ENCODE measurements at regions not wholly inside any gene's neighbourhood (a gene's known extent, or its start where the extent isn't known, plus 50 kb on each side); places are given as distances from the start of the nearest gene placed in this dataset.

GRCh38 chr11:25927411-25927953, 404.4 kb upstream of the ANO3 start:
- TF ChIP-seq CTCF (conservative IDR thresholded peaks at IDR 0.05; ENCODE audit: low read depth): no peak
- no peak overlapping the region for H3K27ac ChIP-seq
- no peak for DNase-seq (ENCODE audit: low spot score)
- ChIA-PET POLR2A (ENCODE audit: low non-redundant PET) (no interaction called here), CTCF (interaction anchor here (0.6 kb wide), 1 partner anchor 406 kb away, joined by 3 read pairs; no protein-coding TSS in a partner anchor)

- ChIA-PET POLR2A (ENCODE audit: low non-redundant PET) (no interaction called here), CTCF (no interaction called here)
- DNase-seq (ENCODE audit: low spot score): no peak
- H3K27ac ChIP-seq: no peak overlapping the region
- no peak for TF ChIP-seq CTCF (conservative IDR thresholded peaks at IDR 0.05; ENCODE audit: low read depth)
Measured at GRCh38 chr11:25928076-25928475, 403.9 kb upstream of the ANO3 start.

GRCh38 chr11:25938952-25939351, 393.0 kb upstream of the ANO3 start:
- no peak for DNase-seq (ENCODE audit: low spot score)
- POLR2A ChIA-PET (ENCODE audit: low non-redundant PET): no interaction called here
- no peak for TF ChIP-seq CTCF (conservative IDR thresholded peaks at IDR 0.05; ENCODE audit: low read depth)
- CTCF ChIA-PET: no interaction called here
- H3K27ac ChIP-seq: no peak overlapping the region

- no peak for DNase-seq (ENCODE audit: low spot score)
- ChIA-PET POLR2A (ENCODE audit: low non-redundant PET) (no interaction called here), CTCF (interaction anchor here (0.9 kb wide), 1 partner anchor 43 kb away, joined by 3 read pairs; no protein-coding TSS in a partner anchor)
- TF ChIP-seq CTCF (conservative IDR thresholded peaks at IDR 0.05; ENCODE audit: low read depth): no peak
- H3K27ac ChIP-seq: no peak overlapping the region
Measured at GRCh38 chr11:25939691-25940090, 392.2 kb upstream of the ANO3 start.

GRCh38 chr11:25941353-25941752, 390.6 kb upstream of the ANO3 start:
- no peak overlapping the region for H3K27ac ChIP-seq
- POLR2A ChIA-PET (ENCODE audit: low non-redundant PET): no interaction called here
- TF ChIP-seq CTCF (conservative IDR thresholded peaks at IDR 0.05; ENCODE audit: low read depth): no peak
- DNase-seq (ENCODE audit: low spot score): no peak
- CTCF ChIA-PET: no interaction called here

- no peak overlapping the region for H3K27ac ChIP-seq
- TF ChIP-seq CTCF (conservative IDR thresholded peaks at IDR 0.05; ENCODE audit: low read depth): no peak
- DNase-seq (ENCODE audit: low spot score): no peak
- ChIA-PET CTCF (no interaction called here), POLR2A (ENCODE audit: low non-redundant PET) (no interaction called here)
Measured at GRCh38 chr11:25943031-25943430, 388.9 kb upstream of the ANO3 start.

Measured in RWPE1 (cell line).